ENCODE measurements at regions not wholly inside any gene's neighbourhood (a gene's known extent, or its start where the extent isn't known, plus 50 kb on each side); places are given as distances from the start of the nearest gene placed in this dataset.
"Not testable (repeated sequence)": the region's sequence is repeated elsewhere in the genome, so short reads cannot be mapped to it uniquely, and the experiment has no call there.

- no peaks in the 10 kb centered on the region for H3K9me3 Mint-ChIP-seq
- no peak overlapping the region for H3K4me3 Mint-ChIP-seq
- no peaks in the 10 kb centered on the region for H3K36me3 Mint-ChIP-seq (ENCODE audit: low read depth)
- no peak for ATAC-seq (ENCODE audit: low read depth)
- ChIA-PET CTCF (no interaction called here), POLR2A (no interaction called here)
- H3K27ac Mint-ChIP-seq, result no peak overlapping the region
- H3K4me1 Mint-ChIP-seq, result no peaks in the 10 kb centered on the region
- TF ChIP-seq CTCF (IDR thresholded peaks at IDR 0.05), result no peak
- DNase-seq, result no peak
- no peaks in the 10 kb centered on the region for H3K27me3 Mint-ChIP-seq
- intact Hi-C loops (cut with micrococcal nuclease), result no loop called here
Observed at GRCh38 chr6:84882768-84883766, 118.7 kb upstream of the TBX18 start.

- H3K36me3 Mint-ChIP-seq (ENCODE audit: low read depth); ATAC-seq (ENCODE audit: low read depth); POLR2A ChIA-PET; DNase-seq; H3K9me3 Mint-ChIP-seq; H3K4me1 Mint-ChIP-seq; intact Hi-C loops (cut with micrococcal nuclease); CTCF ChIA-PET; H3K27ac Mint-ChIP-seq; H3K4me3 Mint-ChIP-seq; H3K27me3 Mint-ChIP-seq: not testable (repeated sequence)
Observed at GRCh38 chr6:84879385-84879784, 115.0 kb upstream of the TBX18 start.

- TF ChIP-seq CTCF (IDR thresholded peaks at IDR 0.05), result no peak
- intact Hi-C loops (cut with micrococcal nuclease), result no loop called here
- Mint-ChIP-seq H3K4me1 (no peaks in the 10 kb centered on the region), H3K27me3 (no peaks in the 10 kb centered on the region), H3K36me3 (ENCODE audit: low read depth) (no peaks in the 10 kb centered on the region), H3K4me3 (no peak overlapping the region), H3K27ac (no peak overlapping the region), H3K9me3 (no peaks in the 10 kb centered on the region)
- CTCF ChIA-PET, result no interaction called here
- ATAC-seq (ENCODE audit: low read depth) (no peak), DNase-seq (no peak)
- POLR2A ChIA-PET, result no interaction called here
Observed at GRCh38 chr6:84877515-84878210, 113.3 kb upstream of the TBX18 start.

GRCh38 chr6:84876723-84877514 lies 112.5 kb upstream of the TBX18 start:
- no peak for TF ChIP-seq CTCF (IDR thresholded peaks at IDR 0.05)

GRCh38 chr6:84872996-84873723 lies 108.8 kb upstream of the TBX18 start:
- H3K9me3 Mint-ChIP-seq, result no peaks in the 10 kb centered on the region
- POLR2A ChIA-PET, result no interaction called here

More at GRCh38 chr6:84876723-84877514, 112.5 kb upstream of the TBX18 start:
- ATAC-seq (ENCODE audit: low read depth), result no peak
- ChIA-PET CTCF (no interaction called here), POLR2A (no interaction called here)
- Mint-ChIP-seq H3K27ac (no peak overlapping the region), H3K4me3 (no peak overlapping the region), H3K36me3 (ENCODE audit: low read depth) (no peaks in the 10 kb centered on the region), H3K27me3 (no peaks in the 10 kb centered on the region), H3K9me3 (no peaks in the 10 kb centered on the region), H3K4me1 (no peaks in the 10 kb centered on the region)
- intact Hi-C loops (cut with micrococcal nuclease), result no loop called here
- DNase-seq, result no peak

More at GRCh38 chr6:84872996-84873723, 108.8 kb upstream of the TBX18 start:
- Mint-ChIP-seq H3K27me3 (no peaks in the 10 kb centered on the region), H3K4me3 (no peak overlapping the region), H3K36me3 (ENCODE audit: low read depth) (no peaks in the 10 kb centered on the region), H3K27ac (no peak overlapping the region), H3K4me1 (no peaks in the 10 kb centered on the region)
- CTCF ChIA-PET, result no interaction called here
- intact Hi-C loops (cut with micrococcal nuclease), result no loop called here
- TF ChIP-seq CTCF (IDR thresholded peaks at IDR 0.05), result no peak
- DNase-seq, result no peak
- no peak for ATAC-seq (ENCODE audit: low read depth)

Measured in activated B cell treated with CpG ODN at 0.5 μM for 24 hours (primary cell).